SK-N-SH (cell line): ENCODE measurements at regions not wholly inside any gene's neighbourhood (a gene's known extent, or its start where the extent isn't known, plus 50 kb on each side); places are given as distances from the start of the nearest gene placed in this dataset.

Experiments used
- CTCF ChIA-PET: fragments of 300-600, 350-600 bp; formaldehyde crosslinking; extraction: SDS; loops from one replicate; lab custom pipeline; 2021; lab: Yijun Ruan, JAX
- POLR2A ChIA-PET: fragments of 350-600 bp; sonication (Branson Sonifier 250); formaldehyde crosslinking; extraction: SDS; loops from one replicate; lab custom pipeline; 2020; ENCODE audit warnings: antibody characterized with exemption, inconsistent platforms; lab: Yijun Ruan, JAX
- DNase-seq: peaks from one replicate; pipeline ENCODE4 v3.0.0; 2012
- H2AFZ ChIP-seq: fragments of 200-600 bp; sonication (generic); 2 replicates; pipeline ENCODE4 v1.8.1; 2016; ENCODE audit warnings: antibody characterized with exemption, mild to moderate bottlenecking, low read depth
- H3F3A ChIP-seq: fragments of 200-600 bp; sonication (generic); replicated peaks from 2 replicates; pipeline ENCODE3; 2016; ENCODE audit warnings: antibody characterized with exemption, mild to moderate bottlenecking; ENCODE audit not compliant: insufficient read depth
- H3K27ac ChIP-seq, 2 experiments: fragments of 200-500 bp in 1 of 2; fragments of 200-600 bp in 1 of 2; sonication (Bioruptor generic) in 1 of 2; sonication (generic), shearing (Covaris generic) in 1 of 2; 2 replicates each; pipeline versions ENCODE4 v1.5.1 to v1.6.1; 2014 to 2016; ENCODE audit warnings: low read depth in 2 of 2, inconsistent platforms in 1 of 2, low read length in 1 of 2, mild to moderate bottlenecking in 1 of 2, mixed read lengths in 1 of 2
- H3K27me3 ChIP-seq: fragments of 200-600 bp; sonication (generic), shearing (Covaris generic); 2 replicates; pipeline ENCODE4 v1.6.1; 2016; ENCODE audit warnings: mixed run types; ENCODE audit not compliant: insufficient read depth
- H3K36me3 ChIP-seq, 2 experiments: fragments of 200-500 bp in 1 of 2; fragments of 200-600 bp in 1 of 2; sonication (Bioruptor generic) in 1 of 2; sonication (generic) in 1 of 2; replicated peaks in 1 of 2; 2 replicates each; pipeline versions ENCODE3 to v1.5.1; 2014 to 2016; ENCODE audit warnings: low read length in 1 of 2, mild to moderate bottlenecking in 1 of 2; ENCODE audit not compliant: insufficient read depth in 2 of 2, control insufficient read depth in 1 of 2
- H3K4me1 ChIP-seq, 2 experiments: fragments of 200-500 bp in 1 of 2; fragments of 200-600 bp in 1 of 2; sonication (Bioruptor generic) in 1 of 2; sonication (generic), shearing (Covaris generic) in 1 of 2; 2 replicates each; pipeline versions ENCODE4 v1.5.1 to v1.6.1; 2014 to 2016; ENCODE audit warnings: low read depth in 1 of 2, low read length in 1 of 2, mixed run types in 1 of 2; ENCODE audit not compliant: insufficient read depth in 2 of 2, control insufficient read depth in 1 of 2
- H3K4me2 ChIP-seq: fragments of 200-600 bp; sonication (generic), shearing (Covaris generic); 2 replicates; pipeline ENCODE4 v1.6.1; 2017; ENCODE audit warnings: mixed run types
- H3K4me3 ChIP-seq, 2 experiments: fragments of 200-500 bp in 1 of 2; fragments of 200-600 bp in 1 of 2; sonication (Bioruptor generic) in 1 of 2; sonication (generic), shearing (Covaris generic) in 1 of 2; 2 replicates each; pipeline versions ENCODE4 v1.5.1 to v1.8.1; 2014 to 2016; ENCODE audit warnings: low read depth in 2 of 2, inconsistent platforms in 1 of 2, low read length in 1 of 2, mild to moderate bottlenecking in 1 of 2, mixed read lengths in 1 of 2, moderate library complexity in 1 of 2
- H3K79me2 ChIP-seq: fragments of 200-600 bp; sonication (generic); 2 replicates; pipeline ENCODE4 v1.8.1; 2017; ENCODE audit warnings: mild to moderate bottlenecking; ENCODE audit not compliant: insufficient read depth
- H3K9ac ChIP-seq: fragments of 200-600 bp; sonication (generic); 2 replicates; pipeline ENCODE4 v1.6.1; 2017; ENCODE audit warnings: mixed run types
- H3K9me2 ChIP-seq: fragments of 200-600 bp; sonication (generic); 2 replicates; pipeline ENCODE4 v1.6.1; 2017; ENCODE audit warnings: mixed run types
- H3K9me3 ChIP-seq: fragments of 200-600 bp; sonication (generic); 2 replicates; pipeline ENCODE4 v1.6.1; 2017; ENCODE audit warnings: mixed run types, mild to moderate bottlenecking, moderate library complexity
- H4K20me1 ChIP-seq: fragments of 200-600 bp; sonication (generic); 2 replicates; pipeline ENCODE4 v1.6.1; 2017; ENCODE audit warnings: mild to moderate bottlenecking, mixed run types; ENCODE audit not compliant: insufficient read depth
- CHD2 ChIP-seq: fragments of 150-350 bp; IDR thresholded peaks from 2 replicates; pipeline ENCODE4 v1.6.1; 2018; ENCODE audit warnings: low read length; ENCODE audit not compliant: partially characterized antibody
- EZH2phosphoT487 ChIP-seq: fragments of 200-600 bp; sonication (generic); IDR thresholded peaks from 2 replicates; pipeline ENCODE4 v1.6.1; 2017; ENCODE audit warnings: low read depth, mixed run types, mild to moderate bottlenecking, antibody characterized with exemption, moderate library complexity, borderline replicate concordance
- FOXJ3 ChIP-seq: sonication (generic); formaldehyde crosslinking; IDR thresholded peaks from 2 replicates; pipeline ENCODE4 v1.5.1; 2020; ENCODE audit warnings: mild to moderate bottlenecking, missing genetic modification reagents
- FOXM1 ChIP-seq: IDR thresholded peaks from 2 replicates; pipeline ENCODE4 v1.4.0; 2012; ENCODE audit warnings: low read depth, mild to moderate bottlenecking
- GABPA ChIP-seq: IDR thresholded peaks from 2 replicates; pipeline ENCODE4 v1.4.0; 2012; ENCODE audit warnings: low read depth, mild to moderate bottlenecking
- GATA2 ChIP-seq: sonication (generic); formaldehyde crosslinking; IDR thresholded peaks from 2 replicates; pipeline ENCODE4 v1.5.0; 2020; ENCODE audit warnings: mild to moderate bottlenecking, missing genetic modification reagents
- JUND ChIP-seq: IDR thresholded peaks from 2 replicates; pipeline ENCODE4 v1.4.0; 2012
- NRF1 ChIP-seq: IDR thresholded peaks from 2 replicates; pipeline ENCODE4 v1.6.1; 2012; ENCODE audit warnings: low read depth, mild to moderate bottlenecking, low read length
- POLR2AphosphoS5 ChIP-seq: IDR thresholded peaks from 2 replicates; pipeline ENCODE4 v1.6.1; 2012; ENCODE audit warnings: low read depth, low read length
- RAD21 ChIP-seq: IDR thresholded peaks from 2 replicates; pipeline ENCODE4 v1.6.1; 2012; ENCODE audit warnings: mild to moderate bottlenecking, low read length
- RCOR1 ChIP-seq: fragments of 150-350 bp; IDR thresholded peaks from 2 replicates; pipeline ENCODE4 v1.6.1; 2017; ENCODE audit warnings: antibody characterized with exemption, low read length
- REST ChIP-seq: IDR thresholded peaks from 2 replicates; pipeline ENCODE4 v1.6.1; 2012; ENCODE audit warnings: mild to moderate bottlenecking, low read depth, low read length, moderate library complexity
- RFX5 ChIP-seq: IDR thresholded peaks from 2 replicates; pipeline ENCODE4 v1.6.1; 2012; ENCODE audit warnings: mild to moderate bottlenecking, improper control_type of control experiment, low read length
- RXRA ChIP-seq: IDR thresholded peaks from 2 replicates; pipeline ENCODE4 v1.4.0; 2012; ENCODE audit warnings: low read depth, mild to moderate bottlenecking, borderline replicate concordance
- SIN3A ChIP-seq: IDR thresholded peaks from 2 replicates; pipeline ENCODE4 v1.6.1; 2012; ENCODE audit warnings: low read depth, mild to moderate bottlenecking, low read length, moderate library complexity, borderline replicate concordance
- TCF12 ChIP-seq: IDR thresholded peaks from 2 replicates; pipeline ENCODE4 v1.4.0; 2012
- TEAD4 ChIP-seq: IDR thresholded peaks from 2 replicates; pipeline ENCODE4 v1.4.0; 2012; ENCODE audit warnings: mild to moderate bottlenecking, borderline replicate concordance; ENCODE audit not compliant: insufficient read depth
- USF2 ChIP-seq: fragments of 150-350 bp; IDR thresholded peaks from 2 replicates; pipeline ENCODE4 v1.6.1; 2017; ENCODE audit warnings: antibody characterized with exemption, low read length, low read depth, borderline replicate concordance
- YY1 ChIP-seq: IDR thresholded peaks from 2 replicates; pipeline ENCODE4 v1.4.0; 2012; ENCODE audit warnings: low read depth, mild to moderate bottlenecking
- WGBS: methylation state at CpG from one replicate; pipeline ENCODE4 v1.1.6; 2017; ENCODE audit warnings: low lambda C conversion rate; 5-methylcytosine and 5-hydroxymethylcytosine counted together

- no peak overlapping the region for H3K27ac ChIP-seq
- H3K9ac ChIP-seq, result no peak overlapping the region
- no peaks in the 10 kb centered on the region for H3K79me2 ChIP-seq
- CTCF ChIA-PET, result interaction anchor here (0.8 to 1.7 kb wide), 5 partner anchors 9 to 894 kb away, joined by 3 to 13 read pairs (median 4); no protein-coding TSS in a partner anchor
- H3K4me3 ChIP-seq, result no peak overlapping the region
- TF ChIP-seq RAD21, result peak; percentile 59
- no peak for TF ChIP-seq FOXJ3
- no peak for TF ChIP-seq GATA2 (CRISPR knock-in tag)
- TF ChIP-seq USF2, result no peak
- H3F3A ChIP-seq, result no peaks in the 10 kb centered on the region
- H3K9me3 ChIP-seq, result 0 out of 2 replicates have a peak, but pooled peaks cover 4% of the 10 kb centered on the region
- no peaks in the 10 kb centered on the region for H3K36me3 ChIP-seq
- H2AFZ ChIP-seq, result no peak overlapping the region
- H3K27me3 ChIP-seq, result 0 out of 2 replicates have a peak, but pooled peaks cover 8% of the 10 kb centered on the region
- DNase-seq, result no peak
- no peak overlapping the region for H3K4me2 ChIP-seq
- no peaks in the 10 kb centered on the region for H3K9me2 ChIP-seq
- H4K20me1 ChIP-seq, result no peaks in the 10 kb centered on the region
- POLR2A ChIA-PET, result no interaction called here
- H3K4me1 ChIP-seq, result no peaks in the 10 kb centered on the region
- 5% methylated on average over 1 of the region's 1 CpG for WGBS
Observed at GRCh38 chr4:111136438-111136837, 513.6 kb upstream of the PITX2 start.

GRCh38 chr4:111136967-111137366, 514.1 kb upstream of the PITX2 start:
- no peaks in the 10 kb centered on the region for H3K79me2 ChIP-seq
- H3K27ac ChIP-seq, result no peak overlapping the region
- H3K9me3 ChIP-seq, result 0 out of 2 replicates have a peak, but pooled peaks cover 4% of the 10 kb centered on the region
- no peaks in the 10 kb centered on the region for H4K20me1 ChIP-seq
- H2AFZ ChIP-seq, result no peak overlapping the region
- H3K27me3 ChIP-seq, result 0 out of 2 replicates have a peak, but pooled peaks cover 8% of the 10 kb centered on the region
- DNase-seq, result no peak
- H3F3A ChIP-seq, result no peaks in the 10 kb centered on the region
- no peaks in the 10 kb centered on the region for H3K36me3 ChIP-seq
- H3K4me1 ChIP-seq, result no peaks in the 10 kb centered on the region
- POLR2A ChIA-PET, result no interaction called here
- TF ChIP-seq JUND (no peak), RXRA (no peak), FOXM1 (no peak), CHD2 (no peak), GABPA (no peak), TEAD4 (no peak), GATA2 (CRISPR knock-in tag) (no peak), YY1 (no peak)
- TF ChIP-seq, all 33 proteins: peak for 0
- CTCF ChIA-PET, result interaction anchor here (1.4 to 1.7 kb wide), 4 partner anchors 9 to 495 kb away, joined by 3 to 13 read pairs (median 4); no protein-coding TSS in a partner anchor
- no peak overlapping the region for H3K9ac ChIP-seq
- H3K4me2 ChIP-seq, result no peak overlapping the region
- no peak overlapping the region for H3K4me3 ChIP-seq
- no peaks in the 10 kb centered on the region for H3K9me2 ChIP-seq

- DNase-seq, result no peak
- TF ChIP-seq USF2, result no peak
- no peak for TF ChIP-seq GABPA
- TF ChIP-seq POLR2AphosphoS5, result no peak
- no peak for TF ChIP-seq RXRA
- no peak for TF ChIP-seq RCOR1
- no peak for TF ChIP-seq EZH2phosphoT487
- no peak for TF ChIP-seq SIN3A
- TF ChIP-seq RFX5, result no peak
- no peak for TF ChIP-seq RAD21
- no peak for TF ChIP-seq REST
- TF ChIP-seq NRF1, result no peak
- no peak for TF ChIP-seq TCF12
- Histone ChIP-seq H3K27ac (no peak overlapping the region), H3K9me2 (no peaks in the 10 kb centered on the region), H3K36me3 (no peaks in the 10 kb centered on the region), H3K79me2 (no peaks in the 10 kb centered on the region), H4K20me1 (no peaks in the 10 kb centered on the region), H3F3A (no peaks in the 10 kb centered on the region), H3K4me3 (no peak overlapping the region), H3K9me3 (no peaks in the 10 kb centered on the region), H3K27me3 (0 out of 2 replicates have a peak, but pooled peaks cover 4% of the 10 kb centered on the region), H3K4me1 (no peaks in the 10 kb centered on the region), H3K4me2 (no peak overlapping the region), H3K9ac (no peak overlapping the region), H2AFZ (no peak overlapping the region)
- ChIA-PET CTCF (no interaction called here), POLR2A (no interaction called here)
Observed at GRCh38 chr4:111143510-111143909, 520.6 kb upstream of the PITX2 start.
